HepG2 (cell line): ENCODE measurements at regions not wholly inside any gene's neighbourhood (a gene's known extent, or its start where the extent isn't known, plus 50 kb on each side); places are given as distances from the start of the nearest gene placed in this dataset.

Experiments used
- AHDC1 ChIP-seq: sonication (generic); formaldehyde crosslinking; IDR thresholded peaks from 2 replicates; pipeline ENCODE4 v1.5.1; 2020; ENCODE audit warnings: mild to moderate bottlenecking, missing genetic modification reagents, borderline replicate concordance
- ATAD3A ChIP-seq: sonication (generic); formaldehyde crosslinking; IDR thresholded peaks from 2 replicates; pipeline ENCODE4 v1.4.0; 2020; ENCODE audit warnings: missing genetic modification reagents
- CENPT ChIP-seq: sonication (generic); formaldehyde crosslinking; IDR thresholded peaks from 2 replicates; pipeline ENCODE4 v1.8.0; 2022; ENCODE audit warnings: low read depth, mild to moderate bottlenecking, moderate library complexity, missing genetic modification reagents
- CTCF ChIP-seq: sonication (generic); formaldehyde crosslinking; IDR thresholded peaks from 2 replicates; pipeline ENCODE4 v1.5.0; 2020; ENCODE audit warnings: mild to moderate bottlenecking, missing genetic modification reagents, moderate library complexity
- KMT2B ChIP-seq: IDR thresholded peaks from 2 replicates; pipeline ENCODE4 v1.6.1; 2016; ENCODE audit warnings: missing genetic modification reagents, missing compliant biosample characterization
- NPAS2 ChIP-seq: sonication (generic); formaldehyde crosslinking; IDR thresholded peaks from 2 replicates; pipeline ENCODE4 v1.8.0; 2022; ENCODE audit warnings: mild to moderate bottlenecking, missing genetic modification reagents, borderline replicate concordance
- SRSF1 ChIP-seq: fragments of 200-400 bp; formaldehyde crosslinking; optimal IDR thresholded peaks from 2 replicates; pipeline ENCODE3; 2017; ENCODE audit warnings: mild to moderate bottlenecking, low read depth, low read length, moderate library complexity
- TBL1XR1 ChIP-seq: fragments of 150-350 bp; IDR thresholded peaks from 2 replicates; pipeline ENCODE4 v1.6.1; 2014; ENCODE audit warnings: borderline replicate concordance, low read length; ENCODE audit not compliant: partially characterized antibody
- TFDP1 ChIP-seq: IDR thresholded peaks from 2 replicates; pipeline ENCODE4 v1.6.1; 2016; ENCODE audit warnings: missing compliant biosample characterization, missing genetic modification reagents, borderline replicate concordance
- TIGD3 ChIP-seq: sonication (generic); formaldehyde crosslinking; IDR thresholded peaks from 2 replicates; pipeline ENCODE4 v1.5.1; 2020; ENCODE audit warnings: mild to moderate bottlenecking, missing genetic modification reagents, borderline replicate concordance
- ZFP37 ChIP-seq: sonication (generic); formaldehyde crosslinking; IDR thresholded peaks from 2 replicates; pipeline ENCODE4 v1.4.0; 2020; ENCODE audit warnings: missing genetic modification reagents, borderline replicate concordance
- ZNF652 ChIP-seq: IDR thresholded peaks from 2 replicates; pipeline ENCODE4 v1.6.1; 2016; ENCODE audit warnings: low read depth, borderline replicate concordance
- ZNF670 ChIP-seq: sonication (generic); formaldehyde crosslinking; IDR thresholded peaks from 2 replicates; pipeline ENCODE4 v1.8.0; 2022; ENCODE audit warnings: mild to moderate bottlenecking, missing genetic modification reagents, borderline replicate concordance
- ZNF790 ChIP-seq: sonication (generic); formaldehyde crosslinking; IDR thresholded peaks from 2 replicates; pipeline ENCODE4 v1.8.0; 2022; ENCODE audit warnings: missing genetic modification reagents, mild to moderate bottlenecking, borderline replicate concordance
- ZNF841 ChIP-seq: sonication (generic); formaldehyde crosslinking; IDR thresholded peaks from 2 replicates; pipeline ENCODE4 v1.8.1; 2023; ENCODE audit warnings: missing genetic modification reagents, borderline replicate concordance

- TF ChIP-seq AHDC1 (CRISPR knock-in tag), result no peak
- no peak for TF ChIP-seq TIGD3 (CRISPR knock-in tag)
- no peak for TF ChIP-seq ZNF652 (CRISPR knock-in tag)
- TF ChIP-seq NPAS2 (CRISPR knock-in tag), result no peak
- TF ChIP-seq ZNF670 (CRISPR knock-in tag), result no peak
- no peak for TF ChIP-seq TBL1XR1
- TF ChIP-seq ATAD3A (CRISPR knock-in tag), result no peak
- no peak for TF ChIP-seq CTCF (CRISPR knock-in tag)
- no peak for TF ChIP-seq ZNF841 (CRISPR knock-in tag)
- TF ChIP-seq ZFP37 (CRISPR knock-in tag), result no peak
- TF ChIP-seq SRSF1, result no peak
- no peak for TF ChIP-seq ZNF790 (CRISPR knock-in tag)
- TF ChIP-seq CENPT (CRISPR knock-in tag), result no peak
- no peak for TF ChIP-seq TFDP1 (CRISPR knock-in tag)
- no peak for TF ChIP-seq KMT2B (CRISPR knock-in tag)
- TF ChIP-seq, all 625 proteins: peak for 0
These were observed 1537.4 kb downstream of the SLITRK1 start (continued) for GRCh38 chr13:82344867-82345266.
